Keratinocyte (primary cell): ENCODE measurements at regions not wholly inside any gene's neighbourhood (a gene's known extent, or its start where the extent isn't known, plus 50 kb on each side); places are given as distances from the start of the nearest gene placed in this dataset.

Experiments used
- DNase-seq: peaks from one replicate; pipeline ENCODE4 v3.0.0-alpha.2; 2011; ENCODE audit warnings: low read depth, missing footprints, low spot score
- FAIRE-seq: peaks from 2 replicates; lab custom pipeline; 2011; peaks lifted over from hg19 to GRCh38; lab: Jason Lieb, UNC
- H2AFZ ChIP-seq: 2 replicates; pipeline ENCODE4 v1.6.0; 2012; ENCODE audit warnings: low read length, control low read depth, inconsistent platforms; ENCODE audit not compliant: control insufficient read depth
- H3K27ac ChIP-seq: 2 replicates; pipeline ENCODE4 v1.5.1; 2011; ENCODE audit warnings: low read length; ENCODE audit not compliant: control insufficient read depth, insufficient read depth
- H3K27me3 ChIP-seq: 3 replicates; pipeline ENCODE4 v1.6.0; 2011; ENCODE audit warnings: low read length; ENCODE audit not compliant: control insufficient read depth, insufficient read depth; ENCODE audit errors: extremely low read depth
- H3K36me3 ChIP-seq, 2 experiments: 2 replicates in 1 of 2; 3 replicates in 1 of 2; pipeline ENCODE4 v1.5.1; 2011; ENCODE audit warnings: low read length in 2 of 2, mild to moderate bottlenecking in 1 of 2; ENCODE audit not compliant: control insufficient read depth in 2 of 2, insufficient read depth in 2 of 2; ENCODE audit errors: extremely low read depth in 1 of 2
- H3K4me1 ChIP-seq: 3 replicates; pipeline ENCODE4 v1.5.1; 2011; ENCODE audit warnings: low read length; ENCODE audit not compliant: control insufficient read depth, insufficient read depth; ENCODE audit errors: extremely low read depth
- H3K4me2 ChIP-seq: 3 replicates; pipeline ENCODE4 v1.6.0; 2011; ENCODE audit warnings: low read depth, low read length; ENCODE audit not compliant: control insufficient read depth, insufficient read depth; ENCODE audit errors: extremely low read depth
- H3K4me3 ChIP-seq, 3 experiments: fragments of 200-600 bp in 1 of 3; sonication (generic) in 1 of 3; 2 replicates in 2 of 3; 3 replicates in 1 of 3; pipeline ENCODE4 v1.5.1; 2011 to 2016; ENCODE audit warnings: low read length in 3 of 3, mild to moderate bottlenecking in 3 of 3, control low read depth in 2 of 3, inconsistent platforms in 1 of 3, low read depth in 1 of 3, mixed read lengths in 1 of 3, mixed run types in 1 of 3, moderate library complexity in 1 of 3; ENCODE audit not compliant: control insufficient read depth in 2 of 3, insufficient read depth in 2 of 3; ENCODE audit errors: extremely low read depth in 1 of 3
- H3K79me2 ChIP-seq: 2 replicates; pipeline ENCODE4 v1.6.0; 2012; ENCODE audit warnings: low read length; ENCODE audit not compliant: control insufficient read depth, insufficient read depth
- H3K9ac ChIP-seq: 3 replicates; pipeline ENCODE4 v1.6.0; 2011; ENCODE audit warnings: low read length; ENCODE audit not compliant: control insufficient read depth, insufficient read depth; ENCODE audit errors: extremely low read depth
- H3K9me1 ChIP-seq: 3 replicates; pipeline ENCODE4 v1.6.0; 2011; ENCODE audit warnings: low read length; ENCODE audit not compliant: control insufficient read depth, insufficient read depth; ENCODE audit errors: extremely low read depth
- H3K9me3 ChIP-seq: 2 replicates; pipeline ENCODE4 v1.5.1; 2012; ENCODE audit warnings: low read depth, low read length; ENCODE audit not compliant: control insufficient read depth
- H4K20me1 ChIP-seq: 3 replicates; pipeline ENCODE4 v1.6.0; 2011; ENCODE audit warnings: low read length; ENCODE audit not compliant: control insufficient read depth, insufficient read depth; ENCODE audit errors: extremely low read depth
- EZH2 ChIP-seq: IDR thresholded peaks from one replicate; pipeline ENCODE4 v1.6.1; 2012; ENCODE audit warnings: inconsistent platforms, mild to moderate bottlenecking, low read length, moderate library complexity
- dilution Hi-C: fragments of 300-500 bp; cut with MboI; formaldehyde crosslinking; loops from one replicate; pipeline ENCODE4 v1.7.0; 2020; ENCODE audit warnings: low sequenced_read_pairs; ENCODE audit not compliant: extremely low pct_ligation_motif_present
- TF ChIP-seq, protein P1 (sequence below), 3 experiments: IDR thresholded peaks in 1 of 3; conservative IDR thresholded peaks in 1 of 3; optimal IDR thresholded peaks in 1 of 3; 2 replicates in 2 of 3; 3 replicates in 1 of 3; pipeline versions ENCODE3 to v1.5.1; 2011; ENCODE audit warnings: low read length in 3 of 3, mild to moderate bottlenecking in 3 of 3, moderate library complexity in 2 of 3, control low read depth in 1 of 3, inconsistent platforms in 1 of 3; ENCODE audit not compliant: insufficient read depth in 2 of 3; ENCODE audit errors: extremely low read depth in 1 of 3

DNA sequence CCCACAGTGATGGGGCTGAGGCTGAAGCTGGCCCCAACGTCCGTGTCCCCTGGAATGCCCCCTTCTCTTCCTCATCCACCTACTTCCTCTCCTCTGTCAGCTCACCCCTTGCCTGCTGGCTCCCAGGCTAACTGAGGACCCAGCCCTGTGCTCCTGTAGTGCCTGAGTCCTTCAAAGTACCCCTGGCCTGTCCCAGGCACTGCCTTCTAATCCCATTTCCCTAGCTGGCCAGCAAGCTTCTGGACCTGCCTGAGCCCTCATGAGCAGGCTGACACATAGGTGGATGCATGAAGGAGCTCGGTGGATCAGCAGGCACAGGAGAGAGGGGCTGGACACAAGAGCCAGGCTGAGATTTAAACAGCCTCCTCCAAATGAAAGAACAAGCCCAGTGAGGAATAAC lies 650.8 kb downstream of the NPHP4 start:
- no peak overlapping the region for H3K9ac ChIP-seq
- H3K27ac ChIP-seq: no peak overlapping the region
- FAIRE-seq (no peak), DNase-seq (no peak)
- H3K4me3 ChIP-seq: no peak overlapping the region
- dilution Hi-C loops: no loop called here
- H2AFZ ChIP-seq: no peak overlapping the region
- no peak for TF ChIP-seq EZH2
- TF ChIP-seq, protein P1, sequence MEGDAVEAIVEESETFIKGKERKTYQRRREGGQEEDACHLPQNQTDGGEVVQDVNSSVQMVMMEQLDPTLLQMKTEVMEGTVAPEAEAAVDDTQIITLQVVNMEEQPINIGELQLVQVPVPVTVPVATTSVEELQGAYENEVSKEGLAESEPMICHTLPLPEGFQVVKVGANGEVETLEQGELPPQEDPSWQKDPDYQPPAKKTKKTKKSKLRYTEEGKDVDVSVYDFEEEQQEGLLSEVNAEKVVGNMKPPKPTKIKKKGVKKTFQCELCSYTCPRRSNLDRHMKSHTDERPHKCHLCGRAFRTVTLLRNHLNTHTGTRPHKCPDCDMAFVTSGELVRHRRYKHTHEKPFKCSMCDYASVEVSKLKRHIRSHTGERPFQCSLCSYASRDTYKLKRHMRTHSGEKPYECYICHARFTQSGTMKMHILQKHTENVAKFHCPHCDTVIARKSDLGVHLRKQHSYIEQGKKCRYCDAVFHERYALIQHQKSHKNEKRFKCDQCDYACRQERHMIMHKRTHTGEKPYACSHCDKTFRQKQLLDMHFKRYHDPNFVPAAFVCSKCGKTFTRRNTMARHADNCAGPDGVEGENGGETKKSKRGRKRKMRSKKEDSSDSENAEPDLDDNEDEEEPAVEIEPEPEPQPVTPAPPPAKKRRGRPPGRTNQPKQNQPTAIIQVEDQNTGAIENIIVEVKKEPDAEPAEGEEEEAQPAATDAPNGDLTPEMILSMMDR (optimal IDR thresholded peaks at IDR 0.05 in 1 of 3, IDR thresholded peaks at IDR 0.05 in 1 of 3, conservative IDR thresholded peaks at IDR 0.05 in 1 of 3; ENCODE audit: extremely low read depth in 1 of 3, insufficient read depth in 2 of 3, low read length in 3 of 3): no peak
- no peaks in the 10 kb centered on the region for H3K79me2 ChIP-seq
- no peaks in the 10 kb centered on the region for H3K27me3 ChIP-seq
- no peaks in the 10 kb centered on the region for H3K4me1 ChIP-seq
- no peaks in the 10 kb centered on the region for H3K9me1 ChIP-seq
- H3K9me3 ChIP-seq: no peaks in the 10 kb centered on the region
- no peaks in the 10 kb centered on the region for H4K20me1 ChIP-seq
- no peak overlapping the region for H3K4me2 ChIP-seq
- H3K36me3 ChIP-seq: no peaks in the 10 kb centered on the region

DNA sequence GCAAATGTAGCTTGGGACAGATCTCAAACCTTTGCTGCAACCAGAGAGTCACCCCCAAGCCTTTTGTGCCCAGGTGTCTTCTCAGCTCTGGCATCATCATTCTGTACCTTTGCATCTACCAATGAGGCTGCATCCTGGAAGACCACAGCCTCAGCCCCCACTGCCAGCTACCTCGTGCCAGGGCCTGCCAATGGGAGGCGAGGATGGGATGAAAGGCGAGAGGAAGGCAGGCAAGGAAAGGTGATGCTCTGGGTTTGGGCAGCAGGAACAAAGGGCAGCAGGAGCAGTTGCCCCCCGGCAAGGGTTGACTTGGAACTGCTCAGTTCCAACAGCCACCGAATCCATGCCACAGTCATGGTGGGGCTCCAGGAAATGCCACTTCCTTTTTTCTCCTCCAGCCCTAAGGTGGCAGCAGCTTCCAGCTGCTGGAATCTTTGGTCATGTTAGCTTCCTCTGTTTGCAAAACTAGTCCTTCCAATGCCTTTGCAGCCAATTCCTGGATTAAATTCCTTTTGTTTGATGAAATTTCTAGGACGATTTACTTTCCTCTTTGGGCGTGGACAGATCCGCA lies 651.6 kb downstream of the NPHP4 start:
- Histone ChIP-seq H3K9me1 (no peaks in the 10 kb centered on the region), H3K9me3 (no peaks in the 10 kb centered on the region), H3K27ac (no peak overlapping the region), H3K79me2 (no peaks in the 10 kb centered on the region), H3K36me3 (no peaks in the 10 kb centered on the region), H3K27me3 (no peaks in the 10 kb centered on the region), H3K4me1 (no peaks in the 10 kb centered on the region), H3K4me2 (no peak overlapping the region), H2AFZ (no peak overlapping the region), H3K4me3 (no peak overlapping the region), H4K20me1 (no peaks in the 10 kb centered on the region), H3K9ac (no peak overlapping the region)
- FAIRE-seq: no peak
- TF ChIP-seq EZH2: no peak
- TF ChIP-seq, protein P1 (optimal IDR thresholded peaks at IDR 0.05 in 1 of 3, IDR thresholded peaks at IDR 0.05 in 1 of 3, conservative IDR thresholded peaks at IDR 0.05 in 1 of 3; ENCODE audit: extremely low read depth in 1 of 3, insufficient read depth in 2 of 3, low read length in 3 of 3): no peak
- DNase-seq: no peak
- dilution Hi-C loops: no loop called here
